ENCODE measurements at regions not wholly inside any gene's neighbourhood (a gene's known extent, or its start where the extent isn't known, plus 50 kb on each side); places are given as distances from the start of the nearest gene placed in this dataset.

DNA sequence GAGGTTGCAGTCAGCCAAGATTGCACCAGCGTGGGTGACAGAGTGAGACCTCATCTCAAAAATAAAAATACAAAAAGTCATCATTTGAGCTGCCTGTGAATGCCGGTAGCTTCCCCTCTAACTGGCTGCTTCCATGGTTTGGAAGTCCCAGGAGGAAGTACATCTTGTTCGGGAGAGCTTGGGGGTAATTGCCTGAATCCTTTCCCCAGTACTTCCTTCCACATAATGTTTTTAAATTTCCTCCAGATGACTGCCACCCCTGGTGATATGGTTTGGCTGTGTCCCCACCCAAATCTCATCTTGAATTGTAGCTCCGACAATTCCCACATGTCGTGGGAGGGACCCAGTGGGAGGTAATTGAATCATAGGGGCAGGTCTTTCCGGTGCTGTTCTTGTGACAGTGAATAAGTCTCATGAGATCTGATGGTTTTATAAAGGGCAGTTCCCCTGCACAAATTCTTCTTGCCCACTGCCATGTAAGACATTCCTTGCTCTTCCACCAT lies 87.2 kb downstream of the SPRING1 start:
- DNase-seq, result no peak

DNA sequence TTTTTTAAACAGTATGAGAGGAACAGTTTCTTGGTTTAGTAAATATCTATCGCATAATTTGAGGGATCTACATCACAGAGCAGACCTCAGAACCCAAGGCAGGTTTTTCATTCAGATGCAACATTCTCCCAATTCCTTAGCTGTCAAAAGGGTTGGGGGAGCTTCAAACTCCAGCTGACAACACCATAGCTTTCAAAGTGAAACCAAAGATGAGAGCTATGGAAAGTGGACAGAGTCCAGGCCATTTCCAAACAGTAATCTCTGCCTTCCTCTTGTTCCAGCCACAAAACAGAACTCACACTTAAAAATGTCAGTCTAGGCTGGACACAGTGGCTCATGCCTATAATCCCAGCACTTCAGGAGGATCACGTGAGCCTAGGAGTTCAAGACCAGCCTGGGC lies 87.8 kb downstream of the SPRING1 start:
- DNase-seq, result no peak

- DNase-seq, result no peak
Measured at GRCh38 chr12:116647813-116648212, 88.6 kb downstream of the MAP1LC3B2 start.

GRCh38 chr12:116646901-116647300 lies 87.7 kb downstream of the MAP1LC3B2 start:
- no peak for DNase-seq

DNA sequence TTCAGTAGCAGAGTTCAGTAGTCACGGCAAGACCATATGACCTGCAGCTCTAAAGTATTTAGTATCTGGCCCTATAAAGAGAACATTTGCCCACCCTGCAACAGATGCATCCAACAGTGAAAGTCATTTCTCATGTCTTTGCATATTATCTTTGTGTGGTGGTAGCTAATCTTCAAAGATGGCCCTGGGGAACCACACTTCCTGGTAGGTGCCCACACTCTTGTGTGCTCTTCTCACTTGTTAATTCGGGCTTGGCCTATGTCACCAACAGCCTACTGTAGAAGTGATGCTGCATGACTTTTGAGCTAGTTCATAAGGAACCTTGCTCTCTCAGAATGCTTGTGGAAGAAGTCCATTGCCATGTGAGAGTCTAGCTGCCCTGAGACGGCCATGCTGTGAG lies 85.6 kb downstream of the MAP1LC3B2 start:
- no peak for DNase-seq

DNA sequence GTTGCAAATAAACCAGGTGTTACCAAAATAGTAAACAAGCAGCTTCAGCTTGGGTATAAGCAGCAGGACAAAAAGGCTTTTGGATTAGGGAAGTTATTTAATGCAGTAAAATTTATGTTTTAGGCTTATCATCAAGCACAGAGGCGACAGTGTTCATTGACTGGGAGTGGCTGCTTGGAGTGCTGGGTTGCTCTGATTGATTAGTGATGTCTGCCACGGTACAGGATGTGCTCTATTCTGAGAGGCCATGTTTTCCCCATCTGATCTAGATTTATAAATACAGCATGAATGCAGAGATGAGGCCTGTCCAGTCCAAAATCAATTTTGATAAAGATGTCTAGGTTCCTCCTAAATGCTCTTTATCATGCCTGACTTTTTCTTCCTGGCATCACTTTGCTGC lies 83.5 kb downstream of the MAP1LC3B2 start:
- no peak for DNase-seq

DNA sequence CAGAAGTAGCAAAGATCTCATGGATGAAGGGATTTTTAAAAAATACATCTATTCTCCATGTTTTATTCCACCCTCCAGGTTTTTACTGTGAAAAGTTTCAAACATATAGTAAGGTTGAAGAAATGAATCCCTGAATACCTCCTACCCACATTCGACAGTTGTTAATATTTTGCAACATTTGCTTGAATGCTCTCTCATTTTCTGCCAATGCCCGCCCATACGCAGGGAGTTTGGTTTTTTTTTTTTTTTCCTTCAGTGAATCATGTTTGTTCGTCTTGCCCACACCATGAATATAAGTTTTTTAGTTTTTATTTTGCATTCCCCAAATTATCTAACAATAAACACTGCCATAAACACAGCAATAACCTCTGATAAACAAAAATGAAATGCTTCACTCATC lies 82.9 kb downstream of the MAP1LC3B2 start:
- DNase-seq, result no peak

- no peak for DNase-seq
Measured at GRCh38 chr12:116640281-116640680, 81.1 kb downstream of the MAP1LC3B2 start.

DNA sequence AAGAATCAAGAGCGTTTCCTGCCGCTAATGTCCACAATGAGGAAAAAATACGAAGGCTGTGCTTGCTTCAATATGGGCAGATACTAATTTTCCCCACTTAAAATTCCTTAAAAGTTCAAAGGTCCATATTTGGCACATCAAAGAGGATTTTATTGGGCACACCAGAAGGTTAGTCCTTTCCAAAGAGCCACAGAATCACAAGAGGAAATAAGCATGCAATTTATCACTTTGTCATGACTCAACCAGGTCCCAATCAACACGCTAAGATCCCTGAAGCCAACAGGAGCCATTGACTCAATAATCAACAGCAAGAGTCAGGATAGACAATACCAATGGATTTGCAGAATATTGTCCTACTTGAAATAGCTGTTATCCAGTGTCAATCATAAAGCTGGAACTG lies 80.6 kb downstream of the MAP1LC3B2 start:
- no peak for DNase-seq

DNA sequence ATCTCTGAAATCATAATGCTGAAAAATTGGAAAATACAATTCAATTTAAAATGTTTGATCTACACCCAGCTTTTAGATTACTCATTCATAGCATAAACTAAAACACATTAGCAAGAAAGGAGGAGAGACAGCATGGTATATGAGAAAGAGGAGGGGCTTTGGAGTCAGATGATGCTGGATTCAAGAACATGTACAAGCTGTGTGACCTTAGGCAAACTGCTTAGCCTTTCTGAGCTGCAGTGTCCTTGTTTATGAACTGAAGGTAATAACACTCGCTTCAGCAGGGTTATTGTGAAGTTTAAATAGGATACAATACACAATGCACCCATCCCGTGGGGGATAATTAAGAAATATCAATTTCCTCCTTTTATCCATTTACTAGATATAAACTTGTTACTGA lies 79.2 kb downstream of the MAP1LC3B2 start:
- DNase-seq, result no peak

GRCh38 chr12:116637589-116638150 lies 78.5 kb downstream of the MAP1LC3B2 start:
- DNase-seq, result no peak

- DNase-seq, result no peak
Measured at GRCh38 chr12:116636608-116637519, 77.7 kb downstream of the MAP1LC3B2 start.

DNA sequence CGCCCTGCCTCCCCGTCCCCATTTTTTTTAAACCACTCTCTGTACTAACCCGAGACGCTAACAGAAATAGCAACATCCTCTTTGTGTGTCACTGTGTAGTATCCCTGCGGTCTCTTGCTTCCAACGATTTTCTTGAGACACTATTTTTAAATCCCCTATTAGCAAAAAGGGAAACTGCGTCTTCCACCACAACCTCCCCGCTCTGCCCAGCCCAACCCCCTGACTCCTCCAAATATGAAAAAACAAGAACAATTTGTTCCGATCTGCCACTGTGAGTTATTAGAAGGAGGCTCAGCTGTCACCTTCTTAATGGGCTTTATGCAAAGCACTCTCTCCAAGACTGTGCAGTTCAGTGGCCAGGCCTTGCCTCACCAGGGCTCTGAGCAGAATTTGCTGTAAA lies 76.3 kb downstream of the MAP1LC3B2 start:
- DNase-seq, result no peak

- no peak for DNase-seq
Measured at GRCh38 chr12:116633476-116633875, 74.3 kb downstream of the MAP1LC3B2 start.

GRCh38 chr12:116631619-116632018 lies 72.4 kb downstream of the MAP1LC3B2 start:
- no peak for DNase-seq

DNA sequence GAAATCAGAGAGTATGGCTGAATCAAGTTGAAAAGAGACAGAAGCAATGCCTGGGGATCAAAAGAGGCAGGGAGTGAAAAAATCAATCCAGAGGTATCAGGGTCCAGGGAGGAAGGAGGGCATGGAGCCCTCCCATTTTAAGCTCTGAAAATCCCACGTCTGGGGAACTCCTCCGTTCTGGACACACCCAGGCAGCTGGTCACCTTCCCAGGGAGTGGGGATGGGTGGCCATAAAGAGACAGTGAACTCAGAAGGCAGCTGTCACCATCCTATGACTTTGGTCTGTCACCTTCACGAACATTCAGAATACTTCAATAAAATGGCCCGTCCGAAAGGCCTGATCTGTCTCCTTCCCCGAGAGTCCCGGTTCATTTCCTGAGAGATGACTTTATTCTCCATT lies 71.6 kb downstream of the MAP1LC3B2 start:
- DNase-seq, result no peak

DNA sequence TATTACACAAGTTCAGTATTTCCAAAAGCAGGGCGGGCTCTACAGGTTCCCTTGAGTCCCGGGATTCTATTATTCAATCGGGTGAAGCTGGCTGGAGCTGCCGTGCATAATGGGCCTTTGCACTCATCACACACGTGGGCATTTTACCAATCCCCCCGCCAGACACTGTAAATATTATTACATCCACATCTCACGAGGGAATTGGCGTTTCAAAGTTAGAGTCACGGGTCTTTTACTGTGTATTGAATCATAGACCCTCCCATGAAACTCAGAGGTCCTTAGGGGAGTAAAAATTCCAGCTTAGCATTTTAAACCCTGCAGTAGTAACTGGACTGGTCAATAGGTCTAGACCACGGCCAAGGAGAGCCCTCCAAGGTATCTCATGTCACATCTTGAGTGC lies 70.3 kb downstream of the MAP1LC3B2 start:
- no peak for DNase-seq

DNA sequence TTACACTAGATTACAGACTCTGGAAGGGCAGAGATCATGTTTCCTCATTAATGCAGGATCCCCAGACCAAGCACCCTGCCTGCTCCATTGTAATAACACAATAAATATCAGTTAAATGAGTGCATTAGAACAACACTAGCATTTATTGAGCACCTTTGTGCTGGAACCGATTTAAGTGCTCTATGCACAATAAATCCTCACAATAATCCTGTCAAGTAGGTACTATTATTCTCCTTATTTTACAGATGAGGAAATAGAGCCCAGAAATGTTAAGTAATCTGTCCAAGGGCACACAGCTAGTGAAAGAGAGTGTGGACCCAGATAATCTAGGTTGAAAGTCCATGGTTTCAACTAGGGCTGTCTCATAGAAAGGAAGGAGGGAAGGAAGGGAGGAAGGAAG lies 69.8 kb downstream of the MAP1LC3B2 start:
- DNase-seq, result no peak

DNA sequence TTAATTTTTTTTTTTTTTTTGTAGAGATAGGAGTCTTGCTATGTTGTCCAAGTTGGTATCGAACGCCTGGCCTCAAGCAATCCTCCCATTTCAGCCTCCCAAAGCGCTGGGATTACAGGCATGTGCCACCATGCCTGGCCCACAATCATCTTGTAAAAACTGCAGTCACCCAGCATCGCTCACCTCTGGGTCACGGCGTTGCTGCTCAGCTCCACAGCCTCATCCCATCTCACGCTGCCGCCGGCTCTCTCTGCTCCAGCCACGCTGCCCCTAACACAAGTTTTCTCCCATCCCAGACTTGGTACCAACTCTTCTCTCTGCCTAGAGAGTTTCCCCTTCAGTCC lies 69.2 kb downstream of the MAP1LC3B2 start:
- DNase-seq, result no peak
